ENCODE measurements at regions not wholly inside any gene's neighbourhood (a gene's known extent, or its start where the extent isn't known, plus 50 kb on each side); places are given as distances from the start of the nearest gene placed in this dataset.
"Not testable (repeated sequence)": the region's sequence is repeated elsewhere in the genome, so short reads cannot be mapped to it uniquely, and the experiment has no call there.

- DNase-seq (ENCODE audit: low read depth) = no peak
These were observed 408.0 kb upstream of the KLHL1 start for GRCh38 chr13:70516226-70516625.

GRCh38 chr13:70511861-70512417 is 403.7 kb upstream of the KLHL1 start:
- not testable (repeated sequence) for DNase-seq (ENCODE audit: low read depth)

- DNase-seq (ENCODE audit: low read depth) = no peak
These were observed 397.6 kb upstream of the KLHL1 start for GRCh38 chr13:70505809-70506208.

DNA sequence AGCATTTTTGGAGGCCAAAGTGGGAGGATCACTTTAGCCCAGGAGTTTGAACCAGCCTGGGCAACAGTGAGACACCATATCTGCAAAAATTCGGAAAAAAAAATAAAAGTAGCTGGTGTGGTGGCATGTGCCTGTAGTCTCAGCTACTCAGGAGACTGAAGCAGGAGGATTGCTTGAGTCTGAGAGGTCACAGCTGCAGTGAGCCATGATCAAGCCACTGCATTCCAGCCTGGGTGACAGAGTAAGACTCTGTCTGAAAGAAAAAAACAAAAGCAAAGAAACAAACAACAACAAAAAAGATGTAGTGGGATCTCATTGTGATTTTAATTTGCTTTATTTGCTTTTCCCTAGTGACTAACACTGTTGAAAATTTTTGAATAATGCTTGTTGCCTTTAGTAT is 394.7 kb upstream of the KLHL1 start:
- DNase-seq (ENCODE audit: low read depth) = no peak

GRCh38 chr13:70490320-70490935 is 382.2 kb upstream of the KLHL1 start:
- DNase-seq (ENCODE audit: low read depth) = no peak

GRCh38 chr13:70484931-70485330 is 376.7 kb upstream of the KLHL1 start:
- no peak for DNase-seq (ENCODE audit: low read depth)

DNA sequence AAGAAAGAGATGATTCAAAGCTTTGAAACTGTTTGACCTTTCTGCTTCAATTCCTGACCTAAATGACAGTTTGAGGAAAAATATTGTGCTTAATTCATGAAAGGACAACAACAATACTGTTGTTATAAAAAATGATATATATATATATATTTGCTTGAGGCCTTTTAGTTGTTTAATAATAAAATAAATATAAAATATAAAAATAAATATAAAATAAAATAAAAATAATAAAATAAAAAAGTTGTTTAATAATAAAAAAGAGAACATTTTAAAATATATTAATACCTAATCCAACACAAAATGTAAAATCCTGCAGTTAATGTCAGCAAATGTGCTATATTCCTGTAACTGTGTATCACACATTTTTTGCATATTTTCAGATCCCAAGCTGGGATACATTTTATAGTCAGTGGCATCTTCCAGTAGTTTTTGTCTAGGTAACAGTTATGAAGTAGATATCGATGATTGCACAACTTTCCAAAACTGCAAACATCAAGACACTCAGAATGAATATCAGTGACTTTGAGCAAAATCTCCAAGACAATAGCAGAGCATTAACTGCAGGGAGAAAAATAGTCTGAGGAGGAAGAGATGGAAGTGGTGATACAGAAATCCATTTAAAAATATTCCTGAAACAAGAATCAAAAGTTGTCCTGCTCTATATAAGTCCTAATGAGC is 375.5 kb upstream of the KLHL1 start:
- DNase-seq (ENCODE audit: low read depth) = no peak

DNA sequence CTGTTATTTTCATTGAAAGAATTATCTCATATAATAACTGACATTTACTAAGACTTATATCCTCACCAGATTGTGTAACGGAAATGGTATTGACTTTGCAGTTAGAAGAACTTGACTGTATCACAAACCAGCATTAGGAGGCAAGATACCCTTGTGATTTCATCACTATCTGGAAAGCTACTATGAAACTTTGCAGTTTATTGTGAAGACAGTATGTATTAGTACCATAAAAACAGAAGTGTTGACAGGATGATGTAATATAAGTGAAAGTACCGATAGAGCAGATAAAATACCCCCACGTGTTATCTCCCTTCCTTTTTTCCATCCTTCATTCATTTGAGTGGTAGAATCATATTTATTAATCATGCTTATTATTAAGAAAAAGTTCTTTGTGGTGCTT is 365.7 kb upstream of the KLHL1 start:
- DNase-seq (ENCODE audit: low read depth) = no peak

DNA sequence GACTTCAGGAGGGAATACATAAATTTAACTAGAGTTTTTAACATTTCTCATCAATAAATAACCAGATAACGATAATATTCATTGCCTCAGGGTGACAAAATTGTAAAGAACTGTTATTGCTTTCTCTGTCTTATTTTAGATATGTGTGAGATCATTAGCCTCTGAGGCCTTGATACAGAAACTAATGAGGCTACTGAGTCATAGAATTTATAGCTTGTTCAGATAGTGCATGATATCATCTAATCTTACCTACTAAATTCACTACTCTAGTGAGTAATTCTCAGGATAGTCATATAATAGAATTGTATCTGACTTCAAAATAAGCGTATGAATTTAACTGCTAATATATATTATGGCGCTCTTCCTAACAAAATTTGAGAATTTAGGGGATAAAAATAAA is 360.8 kb upstream of the KLHL1 start:
- no peak for DNase-seq (ENCODE audit: low read depth)

GRCh38 chr13:70457474-70457873 is 349.2 kb upstream of the KLHL1 start:
- no peak for DNase-seq (ENCODE audit: low read depth)

DNA sequence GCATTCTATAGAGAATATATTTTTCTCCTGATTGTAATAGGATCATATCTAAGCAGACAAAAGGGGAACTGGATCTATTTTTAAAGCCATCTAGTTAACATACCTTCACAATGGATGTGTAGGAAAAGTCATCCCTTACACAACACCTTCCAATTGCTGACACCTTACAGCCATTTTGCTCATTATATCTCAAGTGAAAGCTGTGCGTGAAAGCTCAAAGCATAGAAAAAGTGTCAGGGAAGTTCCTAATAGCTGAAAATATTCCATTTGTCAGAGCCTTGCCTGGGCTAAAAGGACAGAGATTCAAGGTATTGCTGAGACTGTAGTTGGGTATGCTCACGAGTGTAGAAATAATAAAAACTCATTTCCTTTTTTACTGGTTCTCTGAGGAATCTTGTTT is 340.6 kb upstream of the KLHL1 start:
- no peak for DNase-seq (ENCODE audit: low read depth)

DNA sequence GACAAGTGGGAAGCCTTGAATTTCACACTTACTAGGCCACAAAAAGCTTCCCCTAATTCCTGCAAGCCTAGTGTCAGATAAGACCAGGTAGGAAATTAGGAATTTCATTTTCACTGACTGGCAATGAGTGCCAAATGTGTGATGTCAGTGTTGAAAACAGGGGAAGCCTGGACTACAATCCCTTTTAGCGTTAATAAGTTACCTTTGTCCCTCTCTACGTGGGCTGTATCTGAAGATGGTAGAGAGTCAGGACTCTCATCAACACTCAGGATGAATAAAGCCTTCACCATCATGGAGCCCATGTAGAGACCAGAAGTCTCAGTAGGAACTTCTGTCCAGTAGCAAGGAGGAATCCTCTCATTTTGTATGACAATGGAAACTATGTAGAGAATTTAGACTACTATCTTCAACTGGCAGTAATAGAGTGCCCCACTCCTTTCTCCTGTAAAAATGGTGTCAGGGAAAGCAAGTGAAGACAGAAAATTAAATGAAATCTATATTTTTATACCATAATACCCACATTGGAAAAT is 324.1 kb upstream of the KLHL1 start:
- DNase-seq (ENCODE audit: low read depth) = no peak

GRCh38 chr13:70430256-70430655 is 322.0 kb upstream of the KLHL1 start:
- no peak for DNase-seq (ENCODE audit: low read depth)

GRCh38 chr13:70424928-70425327 is 316.7 kb upstream of the KLHL1 start:
- DNase-seq (ENCODE audit: low read depth) = no peak

- no peak for DNase-seq (ENCODE audit: low read depth)
These were observed 316.2 kb upstream of the KLHL1 start for GRCh38 chr13:70424428-70424827.

DNA sequence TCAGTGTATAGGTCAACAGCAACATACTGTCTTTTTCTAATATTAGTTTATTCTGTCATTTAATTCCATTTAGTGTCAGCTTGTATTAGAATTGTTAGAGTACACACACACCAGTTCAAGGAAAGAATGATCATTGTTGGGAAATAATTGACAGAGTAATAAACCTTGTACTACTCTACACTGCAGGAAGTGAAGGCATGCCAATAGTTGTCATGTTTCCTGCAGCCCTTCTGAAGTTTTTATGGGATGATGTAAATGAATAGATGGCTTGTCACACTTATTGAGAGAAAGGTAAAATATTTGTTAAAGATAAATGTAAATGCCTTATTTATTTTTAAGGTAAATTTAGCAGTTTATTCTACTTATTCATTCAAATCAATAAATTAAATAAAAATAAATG is 306.9 kb upstream of the KLHL1 start:
- no peak for DNase-seq (ENCODE audit: low read depth)

DNA sequence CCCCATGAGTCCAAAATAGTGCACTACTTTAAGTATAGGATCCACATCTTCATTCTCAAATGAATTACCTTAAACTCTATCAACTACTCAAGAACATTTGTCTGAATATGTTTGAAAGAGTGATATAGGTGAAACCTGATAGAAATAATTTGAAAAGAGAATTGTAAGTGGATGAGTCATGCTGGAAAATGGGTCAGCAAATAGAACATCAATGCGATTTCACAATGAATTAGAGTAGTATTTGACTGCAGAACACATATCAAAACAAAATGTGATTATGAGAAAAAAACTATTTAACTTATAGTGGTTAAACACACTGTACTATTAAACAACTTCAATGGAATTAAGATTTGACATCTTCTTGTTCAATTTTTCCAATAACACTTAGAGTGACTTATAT is 300.6 kb upstream of the KLHL1 start:
- no peak for DNase-seq (ENCODE audit: low read depth)

DNA sequence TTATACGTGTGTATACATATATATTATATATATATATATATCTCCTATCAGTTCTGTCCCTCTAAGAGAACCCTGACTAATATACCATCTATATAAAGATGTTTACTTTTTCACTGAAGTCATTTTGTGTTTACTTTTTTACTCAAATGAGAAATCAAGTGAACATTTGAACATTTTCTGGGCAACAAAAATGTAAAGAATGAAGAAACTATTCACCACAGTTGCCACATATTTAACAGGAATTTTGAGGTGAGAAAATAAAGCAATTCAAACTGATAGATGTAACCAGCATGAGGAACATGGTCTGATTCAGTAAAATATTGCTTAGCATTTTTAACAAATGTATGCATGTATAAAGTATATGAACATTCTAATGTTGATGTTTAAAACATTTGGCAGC is 299.2 kb upstream of the KLHL1 start:
- no peak for DNase-seq (ENCODE audit: low read depth)

- DNase-seq (ENCODE audit: low read depth) = no peak
These were observed 297.0 kb upstream of the KLHL1 start for GRCh38 chr13:70405266-70405665.

DNA sequence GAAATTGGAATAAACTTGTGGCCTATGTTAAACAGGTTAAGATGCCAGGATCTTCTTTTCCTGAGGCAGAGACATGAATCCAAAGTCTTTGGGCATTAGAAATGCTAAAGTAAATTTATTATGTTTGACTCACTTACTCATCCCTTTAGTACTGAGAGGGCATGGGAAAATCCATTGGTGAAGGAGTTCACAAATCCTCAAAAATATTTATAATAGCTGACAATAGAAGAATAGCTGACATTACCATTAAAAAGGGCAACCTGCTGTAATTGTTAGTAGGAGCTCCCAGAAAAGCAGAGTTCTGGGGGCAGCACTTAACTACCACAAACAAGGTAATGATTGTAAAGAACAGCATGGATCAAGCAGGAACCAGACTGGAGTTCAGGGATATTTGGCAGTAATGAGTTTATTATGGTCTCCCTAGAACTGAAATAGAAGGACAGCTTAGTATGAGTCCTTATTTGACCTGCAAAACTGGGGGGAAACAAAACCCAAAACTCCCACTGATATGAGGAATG is 285.8 kb upstream of the KLHL1 start:
- no peak for DNase-seq (ENCODE audit: low read depth)

DNA sequence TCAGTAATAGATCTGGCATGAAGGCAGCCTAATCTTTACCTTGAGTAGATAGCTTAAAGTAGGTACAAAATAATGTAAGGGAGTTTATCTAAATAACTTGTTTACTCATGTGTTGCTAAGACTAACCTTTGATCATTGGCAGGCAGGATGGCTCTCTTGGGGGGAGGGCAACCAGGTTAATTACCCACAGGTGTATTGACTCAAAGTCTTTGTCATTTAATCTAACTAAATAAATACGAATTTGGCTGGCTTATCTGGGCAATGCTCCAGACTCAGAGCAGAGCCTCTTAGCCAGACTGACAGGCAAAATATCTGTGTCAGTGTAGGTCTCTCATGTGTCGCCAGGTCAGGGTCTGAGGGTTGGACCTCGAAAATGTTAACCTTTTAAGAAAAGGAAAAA is 283.4 kb upstream of the KLHL1 start:
- no peak for DNase-seq (ENCODE audit: low read depth)

- DNase-seq (ENCODE audit: low read depth) = no peak
These were observed 282.7 kb upstream of the KLHL1 start for GRCh38 chr13:70390968-70391367.

- DNase-seq (ENCODE audit: low read depth) = no peak
These were observed 281.8 kb upstream of the KLHL1 start for GRCh38 chr13:70390064-70390463.

Data from Daoy (cell line).